Sciatic nerve (tissue), 2 donors: ENCODE measurements at regions not wholly inside any gene's neighbourhood (a gene's known extent, or its start where the extent isn't known, plus 50 kb on each side); places are given as distances from the start of the nearest gene placed in this dataset.
A peak's percentile ranks its signal among the peaks of the same experiment; 100 is the strongest.
"Not testable (repeated sequence)": the region's sequence is repeated elsewhere in the genome, so short reads cannot be mapped to it uniquely, and the experiment has no call there.

Experiments used
- ATAC-seq: fragments of 200-7000 bp; cut with Tn5 transposase; one replicate; pipeline ENCODE4 v1.9.1; 2020; ENCODE audit warnings: mild to moderate bottlenecking, moderate library complexity
- DNase-seq: peaks from one replicate; pipeline ENCODE4 v3.0.0-alpha.2; 2020; ENCODE audit warnings: low spot score
- intact Hi-C: fragments of 100-400 bp; cut with DNase I; formaldehyde crosslinking; loops from one replicate; pipeline ENCODE4 v1.14.2; 2022
- donor health status: DM: no; HTN: no; CAD: no.
- donor health status: DM: no; HTN: no; CAD: no.

- no peak for ATAC-seq
These were observed 334.9 kb downstream of the C12orf75 start for GRCh38 chr12:105665366-105665765.

GRCh38 chr12:105667973-105668743 lies 337.7 kb downstream of the C12orf75 start:
- intact Hi-C loops: no loop called here
- ATAC-seq (no peak), DNase-seq (no peak)

More at GRCh38 chr12:105665366-105665765, 334.9 kb downstream of the C12orf75 start:
- no peak for DNase-seq
- intact Hi-C loops: no loop called here

DNA sequence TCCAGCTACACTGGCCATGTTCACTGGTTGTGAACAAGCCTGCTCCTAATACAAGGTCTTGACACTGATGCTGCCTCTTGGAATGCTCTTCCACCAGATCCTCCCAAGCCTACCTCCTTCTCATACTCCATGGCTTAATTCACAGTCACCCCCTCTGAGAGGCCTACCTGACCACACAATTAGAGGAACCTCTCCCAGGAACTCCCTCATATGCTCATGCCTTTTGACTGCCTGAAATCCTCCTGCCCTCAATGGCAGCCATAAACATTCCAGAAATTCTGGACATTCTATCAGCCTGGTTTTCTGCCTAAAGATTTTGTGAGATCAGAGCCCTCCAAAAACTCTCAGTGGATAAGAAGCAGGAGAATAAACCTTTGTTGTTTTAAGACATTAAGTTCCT lies 340.2 kb downstream of the C12orf75 start:
- DNase-seq (no peak), ATAC-seq (no peak)
- intact Hi-C loops: no loop called here

- DNase-seq (no peak), ATAC-seq (no peak)
- intact Hi-C loops: no loop called here
These were observed 341.2 kb downstream of the C12orf75 start for GRCh38 chr12:105671720-105672119.

DNA sequence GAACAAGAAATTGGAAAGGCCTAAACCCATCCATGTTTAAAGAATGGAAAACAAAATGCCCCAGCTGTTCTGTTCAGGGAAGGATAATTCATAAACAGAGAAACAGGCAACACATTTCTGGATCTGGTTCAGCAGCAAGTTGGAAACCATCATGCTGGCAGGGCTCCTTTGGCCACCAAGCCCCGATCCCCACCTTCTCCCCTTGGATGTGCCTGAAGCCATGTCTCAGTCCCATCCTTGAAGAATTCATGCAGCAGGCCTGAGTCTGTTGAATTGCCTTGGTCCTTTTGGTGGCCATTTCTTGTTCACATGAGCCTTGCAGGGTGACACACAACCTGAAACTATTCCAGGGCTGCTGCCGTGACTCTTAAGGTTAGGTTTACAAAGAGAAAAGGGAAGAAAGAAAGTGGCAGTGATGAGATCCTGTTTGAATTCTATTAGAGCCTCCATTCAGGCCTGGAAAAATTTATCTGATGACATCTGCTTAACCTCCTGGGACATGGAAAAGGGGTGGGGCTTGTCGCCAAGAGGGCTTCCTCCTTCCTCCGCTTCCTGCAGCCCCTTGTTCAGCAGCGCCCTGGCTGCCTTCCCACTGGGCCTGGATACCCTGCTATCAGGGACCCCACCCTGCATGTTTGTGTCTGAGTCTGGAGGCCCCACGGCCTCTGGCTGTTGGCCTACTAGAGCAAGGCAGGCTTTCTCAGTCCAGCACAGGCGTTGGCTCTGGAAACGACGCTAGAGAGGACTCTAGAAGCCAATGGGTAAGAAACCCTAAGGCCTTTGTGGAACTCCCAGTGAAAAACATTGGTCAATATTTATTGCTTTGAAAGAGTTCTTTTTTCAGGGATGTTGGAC lies 341.9 kb downstream of the C12orf75 start:
- DNase-seq (peak; percentile 73), ATAC-seq (peak; percentile 81)
- intact Hi-C loops: no loop called here

GRCh38 chr12:105674871-105675699 lies 344.6 kb downstream of the C12orf75 start:
- ATAC-seq (no peak), DNase-seq (no peak)
- intact Hi-C loops: no loop called here

- DNase-seq (no peak), ATAC-seq (peak; percentile 64)
- intact Hi-C loops: no loop called here
These were observed 346.2 kb downstream of the C12orf75 start for GRCh38 chr12:105676694-105677093.

DNA sequence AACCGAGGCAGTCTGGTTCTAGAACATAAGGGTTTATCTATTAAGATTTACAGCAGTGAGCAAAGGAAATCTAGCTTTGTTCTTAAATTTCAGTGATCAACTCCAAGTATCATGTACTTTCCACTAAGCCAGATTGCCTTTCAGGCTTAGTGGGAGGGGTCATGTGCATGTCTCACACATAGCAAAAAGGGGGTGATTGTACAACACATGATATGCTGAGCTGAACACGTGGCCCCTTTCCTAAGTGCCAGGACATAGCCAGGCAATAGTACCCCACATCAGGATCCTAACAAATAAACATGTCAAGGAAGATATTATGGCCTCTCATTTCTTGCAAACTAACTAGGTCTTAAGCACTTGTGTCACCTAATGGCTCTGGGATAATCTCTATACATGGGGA lies 347.2 kb downstream of the C12orf75 start:
- DNase-seq: no peak
- intact Hi-C loops: no loop called here
- ATAC-seq: no peak

GRCh38 chr12:105679982-105680381 lies 349.5 kb downstream of the C12orf75 start:
- ATAC-seq: no peak
- intact Hi-C loops: no loop called here

DNA sequence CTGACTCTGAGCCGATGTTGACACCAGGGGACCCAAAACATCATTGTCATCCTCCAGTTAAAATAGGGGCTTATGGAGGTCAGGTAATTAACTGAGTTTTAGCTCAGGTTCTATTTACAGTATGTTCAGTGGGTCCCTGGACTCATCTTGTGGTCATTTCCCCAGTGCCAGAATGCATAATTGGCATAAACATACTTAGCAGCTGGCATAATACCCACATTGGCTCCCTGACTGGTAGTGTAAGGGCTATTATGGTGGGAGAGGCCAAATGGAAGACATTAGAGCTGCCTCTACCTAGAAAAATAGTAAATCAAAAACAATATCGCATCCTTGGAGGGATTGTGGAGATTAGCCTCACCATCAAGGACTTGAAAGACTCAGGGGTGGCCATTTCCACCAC lies 350.9 kb downstream of the C12orf75 start:
- intact Hi-C loops: no loop called here
- ATAC-seq (no peak), DNase-seq (no peak)

More at GRCh38 chr12:105679982-105680381, 349.5 kb downstream of the C12orf75 start:
- DNase-seq: no peak

GRCh38 chr12:105682821-105683220 lies 352.3 kb downstream of the C12orf75 start:
- ATAC-seq, DNase-seq, intact Hi-C loops: not testable (repeated sequence)

DNA sequence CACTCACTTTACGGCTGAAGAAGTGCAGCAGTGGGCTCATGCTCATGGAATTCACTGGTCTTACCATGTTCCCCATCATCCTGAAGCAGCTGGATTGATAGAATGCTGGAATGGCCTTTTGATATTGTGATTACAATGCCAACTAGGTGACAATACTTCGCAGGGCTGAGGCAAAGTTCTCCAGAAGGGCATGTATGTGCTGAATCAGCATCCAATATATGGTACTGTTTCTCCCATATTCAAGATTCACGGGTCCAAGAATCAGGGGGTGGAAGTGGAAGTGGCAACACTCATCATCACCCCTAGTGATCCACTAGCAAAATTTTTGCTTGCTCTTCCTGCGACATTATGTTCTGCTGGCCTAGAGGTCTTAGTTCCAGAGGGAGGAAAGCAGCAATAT lies 353.3 kb downstream of the C12orf75 start:
- ATAC-seq, DNase-seq, intact Hi-C loops: not testable (repeated sequence)

DNA sequence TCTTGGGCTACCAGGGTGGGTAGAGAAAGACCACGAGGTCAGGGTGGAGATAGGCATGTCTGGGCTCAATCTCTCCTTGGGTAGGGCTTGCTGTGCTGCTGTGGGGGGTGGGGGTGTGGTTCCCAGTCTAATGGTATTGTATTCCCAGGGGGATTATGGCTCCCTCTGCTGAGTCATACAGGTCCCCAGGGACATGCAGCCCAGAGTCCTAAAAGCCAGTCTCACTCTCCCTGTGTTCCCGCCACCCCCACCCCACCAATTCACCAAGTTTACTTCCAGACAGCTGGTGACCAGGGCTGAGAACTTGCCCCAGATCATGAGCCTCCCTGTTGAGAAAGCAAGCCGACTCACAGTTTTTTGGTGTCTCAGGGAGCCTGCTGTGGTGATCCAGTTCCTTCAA lies 367.6 kb downstream of the C12orf75 start:
- intact Hi-C loops: no loop called here
- ATAC-seq: no peak

GRCh38 chr12:105699209-105699608 lies 368.7 kb downstream of the C12orf75 start:
- ATAC-seq (no peak), DNase-seq (no peak)
- intact Hi-C loops: no loop called here

More for the DNA sequence above, 367.6 kb downstream of the C12orf75 start:
- no peak for DNase-seq

DNA sequence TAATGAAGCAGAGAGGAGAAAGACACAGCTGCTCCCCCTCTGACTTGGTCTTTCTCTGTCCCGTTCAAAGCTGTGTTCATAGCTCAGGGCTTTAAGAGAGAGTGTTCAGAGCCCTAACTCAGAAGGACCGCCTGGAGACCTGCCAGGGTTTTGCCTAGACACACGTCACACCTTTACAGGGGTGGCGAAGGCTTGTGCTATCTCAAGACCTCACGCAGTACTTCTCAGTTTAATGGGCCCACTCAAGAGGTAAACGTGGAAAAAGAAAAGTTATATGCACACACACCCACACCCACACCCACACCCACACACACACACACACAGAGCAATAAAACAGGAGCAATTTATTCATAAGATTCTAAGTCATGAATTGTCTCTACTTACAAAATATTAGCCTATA lies 374.3 kb downstream of the C12orf75 start:
- intact Hi-C loops: loop anchor here (5.0 kb wide), 1 partner anchor 433 kb away; the partner anchor contains the start of gene NUAK1
- DNase-seq: no peak
- ATAC-seq: no peak

DNA sequence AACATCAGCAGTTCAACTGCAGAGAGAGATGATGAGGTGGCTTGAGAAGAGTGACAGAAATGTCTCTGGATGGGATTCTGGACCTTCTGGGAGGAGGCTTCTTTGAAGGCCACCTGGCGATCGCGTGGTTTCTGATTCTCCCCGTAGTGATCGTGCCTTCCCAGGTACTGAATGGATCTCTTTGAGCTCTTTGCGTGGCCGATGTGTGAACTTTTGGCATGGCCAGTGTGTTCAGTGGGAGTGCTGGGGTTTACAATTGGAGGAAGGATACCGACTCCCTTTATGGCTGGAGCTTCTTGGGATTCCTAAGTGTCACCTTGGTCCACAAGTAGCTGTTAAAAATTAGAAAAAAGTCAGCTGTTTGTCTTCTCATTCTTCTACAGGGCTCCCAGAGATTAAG lies 374.7 kb downstream of the C12orf75 start:
- ATAC-seq (no peak), DNase-seq (no peak)
- intact Hi-C loops: loop anchor here (5.0 kb wide), 1 partner anchor 432 kb away; the partner anchor contains the start of gene NUAK1

DNA sequence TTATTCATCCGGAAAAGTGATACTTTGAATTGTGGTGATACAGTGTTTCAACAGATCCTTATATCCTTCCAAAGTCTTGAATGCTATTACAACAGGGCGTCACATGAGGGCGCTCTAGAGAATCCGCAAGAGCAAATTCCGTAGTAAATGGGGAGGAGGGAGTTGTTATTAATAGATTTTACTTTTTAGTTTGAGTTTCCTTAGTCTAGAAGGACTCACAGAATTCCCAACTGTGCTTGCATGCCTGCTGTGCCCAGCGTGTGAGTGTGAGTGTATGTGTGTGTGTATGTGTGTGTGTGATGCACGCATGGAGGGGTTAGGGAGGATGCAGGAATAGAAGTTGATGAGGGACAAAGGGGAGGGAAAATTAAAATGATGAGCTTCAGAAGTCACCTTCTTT lies 375.3 kb downstream of the C12orf75 start:
- DNase-seq: peak; percentile 73
- ATAC-seq: peak; percentile 62

DNA sequence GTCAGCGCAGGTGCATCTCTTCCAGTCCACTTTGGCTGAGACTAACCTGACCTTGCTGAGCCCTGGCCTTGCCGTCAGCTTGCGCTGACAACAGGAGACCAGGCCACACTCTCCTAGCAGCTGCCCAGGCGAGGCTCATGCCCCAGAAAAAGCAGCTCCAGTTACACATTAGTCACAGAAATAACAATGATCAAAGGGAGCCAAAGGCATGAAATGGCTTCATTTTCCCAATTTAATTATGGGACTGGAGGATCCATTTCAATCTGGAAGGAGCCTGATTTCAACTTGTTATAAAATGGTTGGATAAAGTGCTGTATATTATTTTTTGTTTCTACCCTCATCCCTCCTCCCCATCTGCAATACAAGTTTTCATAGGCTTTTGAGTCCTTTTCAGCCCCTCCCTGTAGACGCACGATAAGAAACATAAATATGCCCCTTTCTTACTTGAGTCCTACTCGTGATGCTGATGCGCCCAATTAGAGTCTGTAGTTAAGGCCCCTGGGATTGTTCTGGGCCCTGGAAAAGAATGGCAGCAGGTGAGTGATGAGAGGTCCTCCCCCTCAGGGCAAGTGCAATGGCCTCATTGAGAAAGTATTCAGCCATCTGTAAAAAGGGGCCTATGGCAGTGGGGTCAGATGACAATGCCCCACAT lies 376.0 kb downstream of the C12orf75 start:
- peak; percentile 64 for ATAC-seq
- intact Hi-C loops: loop anchor here (5.0 kb wide), 1 partner anchor 431 kb away; the partner anchor contains the start of gene NUAK1

More for the DNA sequence above, 375.3 kb downstream of the C12orf75 start:
- intact Hi-C loops: loop anchor here (5.0 kb wide), 1 partner anchor 432 kb away; the partner anchor contains the start of gene NUAK1

More for the DNA sequence above, 376.0 kb downstream of the C12orf75 start:
- DNase-seq: no peak
